Coronary artery (tissue), 2 donors: ENCODE measurements at regions not wholly inside any gene's neighbourhood (a gene's known extent, or its start where the extent isn't known, plus 50 kb on each side); places are given as distances from the start of the nearest gene placed in this dataset.
"Not testable (repeated sequence)": the region's sequence is repeated elsewhere in the genome, so short reads cannot be mapped to it uniquely, and the experiment has no call there.

Source experiments
- DNase-seq: peaks from one replicate; pipeline ENCODE4 v3.0.0-alpha.2; 2017; ENCODE audit warnings: low spot score
- H3K27ac ChIP-seq, 2 donors: fragments of 200-600 bp; sonication (generic); one replicate each; pipeline ENCODE4 v1.5.1; 2016 to 2019
- H3K4me3 ChIP-seq: fragments of 200-600 bp; sonication (generic); 2 replicates; pipeline ENCODE4 v1.5.1; 2016; ENCODE audit warnings: mild to moderate bottlenecking, moderate library complexity
- TF ChIP-seq, protein P1 (sequence below): fragments of 200-600 bp; sonication (generic); IDR thresholded peaks from one replicate; pipeline ENCODE4 v1.5.1; 2019; ENCODE audit warnings: antibody characterized with exemption

DNA sequence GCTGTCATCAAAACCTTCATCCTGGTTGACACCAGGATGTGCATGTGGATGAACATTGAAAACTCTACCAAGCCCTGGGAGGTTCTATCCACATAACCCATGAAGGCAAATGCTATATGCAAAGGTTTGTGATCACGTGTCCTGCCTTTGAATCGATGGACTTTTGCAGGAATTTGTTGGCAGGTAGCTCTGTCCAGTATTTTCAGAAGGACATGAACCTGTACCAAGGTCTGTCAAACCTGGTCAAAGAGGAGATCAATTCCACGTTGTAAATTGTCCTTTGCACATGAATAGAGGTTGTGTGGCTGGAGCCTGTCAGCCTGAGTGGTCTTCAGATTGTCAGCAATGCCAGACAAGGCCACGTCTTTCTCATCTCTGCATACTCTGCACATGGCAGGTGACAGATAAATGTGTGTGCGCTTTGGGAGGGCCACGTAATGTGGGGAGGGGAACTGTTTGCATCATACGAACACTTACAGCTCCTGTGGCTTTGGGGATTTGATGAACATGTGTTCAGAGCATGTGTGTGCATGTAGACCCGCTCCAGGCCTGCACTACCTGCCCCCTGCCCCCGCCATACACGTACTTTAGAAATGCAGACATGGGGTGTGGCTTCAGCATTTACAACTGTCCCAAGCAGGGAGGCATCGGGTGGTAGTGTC is 169.1 kb downstream of the ERMARD start:
- TF ChIP-seq, protein P1, sequence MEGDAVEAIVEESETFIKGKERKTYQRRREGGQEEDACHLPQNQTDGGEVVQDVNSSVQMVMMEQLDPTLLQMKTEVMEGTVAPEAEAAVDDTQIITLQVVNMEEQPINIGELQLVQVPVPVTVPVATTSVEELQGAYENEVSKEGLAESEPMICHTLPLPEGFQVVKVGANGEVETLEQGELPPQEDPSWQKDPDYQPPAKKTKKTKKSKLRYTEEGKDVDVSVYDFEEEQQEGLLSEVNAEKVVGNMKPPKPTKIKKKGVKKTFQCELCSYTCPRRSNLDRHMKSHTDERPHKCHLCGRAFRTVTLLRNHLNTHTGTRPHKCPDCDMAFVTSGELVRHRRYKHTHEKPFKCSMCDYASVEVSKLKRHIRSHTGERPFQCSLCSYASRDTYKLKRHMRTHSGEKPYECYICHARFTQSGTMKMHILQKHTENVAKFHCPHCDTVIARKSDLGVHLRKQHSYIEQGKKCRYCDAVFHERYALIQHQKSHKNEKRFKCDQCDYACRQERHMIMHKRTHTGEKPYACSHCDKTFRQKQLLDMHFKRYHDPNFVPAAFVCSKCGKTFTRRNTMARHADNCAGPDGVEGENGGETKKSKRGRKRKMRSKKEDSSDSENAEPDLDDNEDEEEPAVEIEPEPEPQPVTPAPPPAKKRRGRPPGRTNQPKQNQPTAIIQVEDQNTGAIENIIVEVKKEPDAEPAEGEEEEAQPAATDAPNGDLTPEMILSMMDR = no peak
- H3K4me3 ChIP-seq = no peak overlapping the region
- H3K27ac ChIP-seq = no peak overlapping the region
- no peak for DNase-seq

DNA sequence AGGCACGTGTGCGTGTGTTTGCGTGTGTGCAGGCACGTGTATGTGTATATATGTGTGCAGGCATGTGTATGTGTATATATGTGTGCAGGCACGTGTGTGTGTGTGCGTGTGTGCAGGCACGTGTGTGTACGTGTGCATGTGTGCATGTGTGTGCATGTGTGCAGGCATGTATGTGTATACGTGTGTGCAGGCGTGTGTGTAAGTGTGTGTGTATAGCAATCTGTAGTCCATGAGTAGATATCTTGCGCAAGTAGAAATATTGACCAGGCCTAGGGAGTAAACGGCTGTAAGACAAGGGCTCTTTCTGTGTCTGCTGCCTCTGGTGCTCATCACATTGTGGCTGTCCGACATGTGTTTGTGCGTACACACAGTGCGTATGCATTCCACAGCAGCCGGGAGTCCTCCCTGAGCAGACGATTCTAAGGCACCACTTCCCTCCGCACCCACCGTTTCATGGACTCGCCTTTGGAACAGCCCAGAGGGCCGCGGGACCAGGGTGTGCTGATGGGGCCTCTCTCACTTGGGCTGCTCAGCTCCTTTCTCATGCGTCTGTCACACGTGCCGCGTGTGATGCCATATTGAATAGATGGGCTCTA is 167.6 kb downstream of the ERMARD start:
- TF ChIP-seq, protein P1 = no peak
- H3K4me3 ChIP-seq = no peak overlapping the region
- DNase-seq = no peak
- H3K27ac ChIP-seq = no peak overlapping the region

DNA sequence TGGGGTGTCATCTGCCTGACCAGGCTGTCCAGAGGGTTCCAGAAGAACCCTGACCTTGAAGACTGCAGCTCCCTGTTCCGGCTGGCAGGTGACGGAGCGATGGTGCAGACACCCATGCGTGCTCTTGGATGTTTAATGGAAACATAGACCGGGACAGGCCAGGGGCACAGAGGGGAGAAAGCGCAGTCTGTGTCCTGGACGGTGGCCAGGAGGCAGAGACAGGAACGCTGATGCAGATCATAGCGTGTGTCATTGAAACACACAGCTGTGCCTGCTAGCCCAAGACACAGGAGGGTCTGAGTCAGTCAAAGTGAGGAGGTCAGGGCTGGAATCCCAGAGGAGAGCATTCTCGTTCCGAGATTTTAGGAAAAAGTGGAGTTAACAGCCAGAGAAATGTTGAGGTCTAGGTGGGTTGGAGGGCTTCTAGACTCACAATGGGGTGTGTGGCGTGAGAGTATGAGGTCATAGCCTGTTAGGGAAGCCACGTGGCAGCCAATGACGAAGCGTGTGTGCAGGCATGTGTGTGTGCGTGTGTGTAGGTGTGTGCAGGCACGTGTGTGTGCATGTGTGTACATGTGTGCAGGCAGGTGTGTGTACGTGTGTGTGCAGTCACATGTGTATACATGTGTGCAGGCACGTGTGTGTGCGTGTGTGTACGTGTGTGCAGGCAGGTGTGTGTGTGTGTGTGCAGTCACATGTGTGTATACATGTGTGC is 167.0 kb downstream of the ERMARD start:
- no peak for DNase-seq
- TF ChIP-seq, protein P1 = no peak
- H3K27ac ChIP-seq = no peak overlapping the region
- H3K4me3 ChIP-seq = no peak overlapping the region

DNA sequence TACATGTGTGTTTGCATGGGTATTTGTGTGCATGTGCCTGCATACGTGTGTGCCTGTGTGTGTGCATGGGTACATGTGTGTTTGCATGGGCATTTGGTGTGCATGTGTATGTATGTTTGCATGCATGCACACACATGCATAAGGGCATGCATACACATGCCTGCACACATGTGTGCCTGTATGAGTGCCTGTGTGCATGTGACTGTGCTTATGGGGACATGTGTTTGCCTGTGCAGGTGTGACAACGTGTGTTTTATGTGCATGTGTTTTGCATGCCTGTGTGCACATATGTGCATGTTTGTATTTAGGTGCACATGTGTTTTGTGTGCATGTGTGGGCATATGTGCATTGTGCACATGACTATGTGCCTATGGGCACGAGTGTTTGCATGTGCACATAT is 165.7 kb downstream of the ERMARD start:
- Histone ChIP-seq H3K4me3 (no peak overlapping the region), H3K27ac (no peak overlapping the region)
- TF ChIP-seq, protein P1 = no peak
- no peak for DNase-seq

DNA sequence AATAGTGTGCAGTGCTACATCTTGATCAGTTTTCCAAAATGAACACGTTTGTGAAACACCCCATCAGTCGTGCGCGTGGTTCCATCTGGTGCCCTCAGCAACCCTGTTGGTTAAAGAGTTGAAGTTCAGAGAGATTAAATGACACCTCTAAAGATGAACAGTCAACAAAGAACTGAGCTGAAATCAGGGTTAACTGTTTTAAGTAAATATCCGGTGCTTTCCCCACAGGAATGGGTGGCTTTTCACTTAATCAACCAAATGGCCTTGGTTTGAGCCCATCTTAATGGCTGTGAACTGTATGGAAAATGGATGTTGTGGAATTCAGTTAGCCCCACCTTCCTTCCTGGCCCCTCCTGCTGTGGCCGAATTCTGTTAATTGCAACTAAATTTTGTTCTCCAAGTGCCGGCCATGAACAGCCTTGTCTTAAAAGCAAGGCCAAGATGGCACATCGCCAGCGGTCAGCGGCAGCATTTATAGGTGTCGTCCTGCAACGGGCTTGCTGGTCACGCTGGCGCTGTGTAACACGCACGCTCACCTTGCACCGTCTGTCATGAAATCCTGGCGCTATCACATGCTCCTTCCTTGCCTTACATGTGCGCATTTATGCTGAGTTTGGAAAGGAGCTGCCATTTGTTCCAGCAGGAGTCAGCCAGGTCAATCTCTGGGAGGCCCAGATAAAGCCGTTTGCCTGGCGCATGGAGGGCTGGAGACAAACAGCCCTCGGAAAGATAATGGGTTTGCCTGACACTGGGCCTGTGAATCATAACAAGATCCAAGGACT is 164.5 kb downstream of the ERMARD start:
- TF ChIP-seq, protein P1 = no peak
- Histone ChIP-seq H3K4me3 (no peak overlapping the region), H3K27ac (no peak overlapping the region)
- DNase-seq = no peak

DNA sequence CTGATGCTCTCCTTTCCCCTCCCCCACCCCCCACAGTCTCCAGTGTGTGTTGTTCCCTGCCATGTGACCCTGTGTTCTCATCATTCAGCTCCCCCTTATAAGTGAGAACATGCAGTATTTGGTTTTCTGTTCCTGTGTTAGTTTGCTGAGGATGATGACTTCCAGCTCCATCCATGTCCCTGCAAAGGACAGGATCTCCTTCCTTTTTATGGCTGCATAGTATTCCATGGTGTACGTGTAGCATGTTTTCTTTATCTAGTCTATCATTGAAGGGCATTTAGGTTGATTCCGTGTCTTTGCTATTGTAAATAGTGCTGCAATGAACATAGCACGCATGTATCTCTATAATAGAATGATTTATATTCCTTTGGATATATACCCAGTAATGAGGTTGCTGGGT is 162.3 kb downstream of the ERMARD start:
- H3K4me3 ChIP-seq, H3K27ac ChIP-seq, DNase-seq: not testable (repeated sequence)

DNA sequence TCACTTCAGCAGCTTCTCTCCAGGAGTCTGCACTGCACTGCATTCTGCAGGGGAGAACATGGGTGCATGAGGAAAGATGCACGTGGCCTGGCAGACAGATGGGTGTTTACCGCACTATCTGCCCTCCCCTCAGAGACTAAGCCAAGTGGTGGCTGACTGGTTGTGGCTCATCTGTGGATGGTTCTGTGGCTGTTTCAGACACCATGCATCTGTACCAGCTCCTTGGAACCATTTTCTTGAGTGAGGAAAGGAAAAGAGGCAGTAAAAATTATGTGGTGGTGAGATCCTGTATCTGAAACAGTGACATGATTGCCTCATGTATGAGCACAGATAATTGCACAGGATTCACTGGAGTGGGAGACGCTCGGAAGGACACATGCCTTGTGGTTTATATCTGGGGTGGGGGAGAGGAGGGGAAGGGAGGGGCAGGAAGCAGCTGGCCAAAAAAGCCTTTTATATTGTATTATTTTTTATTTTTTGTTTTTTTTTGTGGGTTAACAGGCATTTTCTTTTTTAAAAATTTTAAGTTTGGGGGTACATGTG is 161.7 kb downstream of the ERMARD start:
- TF ChIP-seq, protein P1 = no peak
- no peak for DNase-seq
- Histone ChIP-seq H3K27ac (no peak overlapping the region), H3K4me3 (no peak overlapping the region)
